HepG2 (cell line): ENCODE measurements at regions not wholly inside any gene's neighbourhood (a gene's known extent, or its start where the extent isn't known, plus 50 kb on each side); places are given as distances from the start of the nearest gene placed in this dataset.

Experiments
- ATAC-seq: fragments of 200-7000 bp; cut with Tn5 transposase; 3 replicates; pipeline ENCODE4 v1.9.1; 2020; ENCODE audit warnings: mild to moderate bottlenecking, moderate library complexity
- BruUV-seq: library from RNA; stranded (reverse); fragments of 400-500 nt; replicated peaks from 2 replicates; lab custom pipeline; 2021; lab: Mats Ljungman, UMichigan
- CTCF ChIA-PET: fragments of 300-600 bp; formaldehyde crosslinking; extraction: SDS; loops from one replicate; lab custom pipeline; 2021; ENCODE audit warnings: low total read pairs, inconsistent platforms, low intra/inter-chr PET ratio; lab: Yijun Ruan, JAX
- POLR2A ChIA-PET: fragments of 350-600 bp; sonication (Branson Sonifier 250); formaldehyde crosslinking; loops from one replicate; lab custom pipeline; 2020; ENCODE audit warnings: antibody characterized with exemption, inconsistent platforms; lab: Yijun Ruan, JAX
- DNase-seq: peaks from one replicate; pipeline ENCODE4 v3.0.0-alpha.2; 2015; ENCODE audit warnings: low spot score
- FAIRE-seq: peaks from 3 replicates; lab custom pipeline; 2011; peaks lifted over from hg19 to GRCh38; lab: Jason Lieb, UNC
- H2AFZ ChIP-seq: one replicate; pipeline ENCODE4 v1.6.1; 2011; ENCODE audit warnings: low read length, inconsistent platforms
- H3K27ac ChIP-seq: fragments of 300-600 bp; 3 replicates; pipeline ENCODE4 v1.8.0; 2011; ENCODE audit warnings: mixed run types, mild to moderate bottlenecking, mixed read lengths, low read length, inconsistent platforms; ENCODE audit not compliant: insufficient read depth; ENCODE audit errors: extremely low read length
- H3K27me3 ChIP-seq, 2 experiments: fragments of 200-600 bp in 1 of 2; 2 replicates in 1 of 2; 3 replicates in 1 of 2; pipeline versions ENCODE4 v1.6.0 to v1.8.0; 2011; ENCODE audit warnings: low read length in 2 of 2, mild to moderate bottlenecking in 2 of 2, moderate library complexity in 2 of 2, inconsistent platforms in 1 of 2; ENCODE audit not compliant: insufficient read depth in 2 of 2, control insufficient read depth in 1 of 2
- H3K36me3 ChIP-seq, 2 experiments: fragments of 200-600 bp in 1 of 2; replicated peaks in 1 of 2; 2 replicates in 1 of 2; 3 replicates in 1 of 2; pipeline versions ENCODE4 v1.5.1 to v1.8.0; 2011; ENCODE audit warnings: low read length in 2 of 2, inconsistent platforms in 1 of 2; ENCODE audit not compliant: insufficient read depth in 2 of 2, control insufficient read depth in 1 of 2
- H3K4me1 ChIP-seq: 2 replicates; pipeline ENCODE4 v1.5.1; 2012; ENCODE audit warnings: low read length, inconsistent platforms; ENCODE audit not compliant: insufficient read depth
- H3K4me2 ChIP-seq: 2 replicates; pipeline ENCODE4 v1.6.0; 2011; ENCODE audit warnings: low read depth, low read length, inconsistent platforms
- H3K4me3 ChIP-seq, 3 experiments: fragments of 200-600 bp in 1 of 3; sonication (generic), shearing (Covaris generic) in 1 of 3; replicated peaks in 1 of 3; 2 replicates each; pipeline ENCODE4 v1.5.1; 2011 to 2016; ENCODE audit warnings: low read length in 3 of 3, inconsistent platforms in 2 of 3, low read depth in 2 of 3, mild to moderate bottlenecking in 2 of 3, control low read depth in 1 of 3, mixed read lengths in 1 of 3; ENCODE audit not compliant: insufficient read depth in 1 of 3
- H3K79me2 ChIP-seq: one replicate; pipeline ENCODE4 v1.6.1; 2011; ENCODE audit warnings: low read length, inconsistent platforms; ENCODE audit not compliant: insufficient read depth
- H3K9ac ChIP-seq: 2 replicates; pipeline ENCODE4 v1.6.0; 2011; ENCODE audit warnings: mild to moderate bottlenecking, low read depth, low read length, inconsistent platforms; ENCODE audit not compliant: insufficient read depth
- H3K9me3 ChIP-seq: 2 replicates; pipeline ENCODE4 v1.5.1; 2012; ENCODE audit warnings: mild to moderate bottlenecking, low read length
- H4K20me1 ChIP-seq: 2 replicates; pipeline ENCODE4 v1.6.0; 2011; ENCODE audit warnings: inconsistent platforms, mild to moderate bottlenecking, low read length, moderate library complexity; ENCODE audit not compliant: insufficient read depth
- ADNP ChIP-seq: sonication (generic); formaldehyde crosslinking; IDR thresholded peaks from 2 replicates; pipeline ENCODE4 v1.4.0; 2020; ENCODE audit warnings: missing genetic modification reagents
- DZIP1 ChIP-seq: sonication (generic); formaldehyde crosslinking; IDR thresholded peaks from 2 replicates; pipeline ENCODE4 v1.5.0; 2020; ENCODE audit warnings: mild to moderate bottlenecking, missing genetic modification reagents
- ETV6 ChIP-seq: sonication (generic); formaldehyde crosslinking; conservative IDR thresholded peaks from 2 replicates; pipeline ENCODE4 v1.4.0; 2020; ENCODE audit warnings: missing genetic modification reagents
- MTF1 ChIP-seq: sonication (generic); formaldehyde crosslinking; IDR thresholded peaks from 2 replicates; pipeline ENCODE4 v1.5.0; 2020; ENCODE audit warnings: missing genetic modification reagents
- NFE2 ChIP-seq: sonication (generic); formaldehyde crosslinking; IDR thresholded peaks from 2 replicates; pipeline ENCODE4 v1.4.0; 2020; ENCODE audit warnings: missing genetic modification reagents
- POGK ChIP-seq: sonication (generic); formaldehyde crosslinking; conservative IDR thresholded peaks from 2 replicates; pipeline ENCODE4 v1.8.0; 2022; ENCODE audit warnings: mild to moderate bottlenecking, moderate library complexity, missing genetic modification reagents
- SAFB2 ChIP-seq: sonication (generic); formaldehyde crosslinking; IDR thresholded peaks from 2 replicates; pipeline ENCODE4 v1.5.1; 2020; ENCODE audit warnings: missing genetic modification reagents, low read depth, mild to moderate bottlenecking, borderline replicate concordance
- TCF7 ChIP-seq: sonication (generic); IDR thresholded peaks from 2 replicates; pipeline ENCODE4 v1.6.1; 2016; ENCODE audit warnings: antibody characterized with exemption, low read depth
- ZGPAT ChIP-seq: IDR thresholded peaks from 2 replicates; pipeline ENCODE4 v1.6.1; 2016; ENCODE audit warnings: mild to moderate bottlenecking
- ZKSCAN1 ChIP-seq: fragments of 150-350 bp; IDR thresholded peaks from 2 replicates; pipeline ENCODE4 v1.6.1; 2014; ENCODE audit warnings: low read length
- WGBS: methylation state at CpG from one replicate; pipeline ENCODE4 v1.1.6; 2017; ENCODE audit warnings: low lambda C conversion rate; 5-methylcytosine and 5-hydroxymethylcytosine counted together
- in situ Hi-C: cut with HindIII; loops from 2 replicates; pipeline ENCODE4 v1.10.0; 2017; ENCODE audit warnings: low pct_unique_long_range_greater_than_20kb; ENCODE audit not compliant: extremely low pct_ligation_motif_present
- intact Hi-C: fragments of 100-400 bp; cut with micrococcal nuclease; formaldehyde crosslinking; loops from one replicate; pipeline ENCODE4 v1.10.0; 2022; ENCODE audit not compliant: unreplicated experiment
- TF ChIP-seq, protein P1 (sequence below), 2 experiments: sonication (generic) in 1 of 2; formaldehyde crosslinking in 1 of 2; IDR thresholded peaks; 2 replicates each; pipeline versions ENCODE4 v1.4.0 to v1.6.1; 2018 to 2020; ENCODE audit warnings: missing genetic modification reagents in 2 of 2, borderline replicate concordance in 1 of 2, low read depth in 1 of 2, mild to moderate bottlenecking in 1 of 2, missing biosample characterization in 1 of 2
- TF ChIP-seq, protein P2 (sequence below): sonication (generic); formaldehyde crosslinking; IDR thresholded peaks from 2 replicates; pipeline ENCODE4 v1.5.1; 2020; ENCODE audit warnings: mild to moderate bottlenecking, missing genetic modification reagents
- TF ChIP-seq, protein P3 (sequence below), 2 experiments: fragments of 450-650 bp in 1 of 2; sonication (generic) in 1 of 2; formaldehyde crosslinking; IDR thresholded peaks; 2 replicates each; pipeline versions ENCODE4 v1.5.0 to v1.8.0; 2020 to 2022; ENCODE audit warnings: mild to moderate bottlenecking in 1 of 2, missing genetic modification reagents in 1 of 2

- Histone ChIP-seq H4K20me1 (no peaks in the 10 kb centered on the region), H2AFZ (no peak overlapping the region), H3K36me3 (no peaks in the 10 kb centered on the region), H3K27me3 (no peaks in the 10 kb centered on the region), H3K9me3 (no peaks in the 10 kb centered on the region), H3K27ac (no peak overlapping the region), H3K79me2 (no peaks in the 10 kb centered on the region), H3K4me3 (no peak overlapping the region), H3K9ac (no peak overlapping the region), H3K4me1 (peaks cover 42% of the 10 kb centered on the region), H3K4me2 (no peak overlapping the region)
- 82% methylated on average over 1 of the region's 1 CpG for WGBS
- no TSS peak for BruUV-seq
- ChIA-PET CTCF (no interaction called here), POLR2A (no interaction called here)
- intact Hi-C loops, result loop anchor here (5.0 kb wide), 1 partner anchor 453 kb away; no protein-coding TSS in a partner anchor
- no peak for DNase-seq
- FAIRE-seq, result no peak
- no peak for ATAC-seq
- in situ Hi-C loops, result no loop called here
- TF ChIP-seq, protein P1, sequence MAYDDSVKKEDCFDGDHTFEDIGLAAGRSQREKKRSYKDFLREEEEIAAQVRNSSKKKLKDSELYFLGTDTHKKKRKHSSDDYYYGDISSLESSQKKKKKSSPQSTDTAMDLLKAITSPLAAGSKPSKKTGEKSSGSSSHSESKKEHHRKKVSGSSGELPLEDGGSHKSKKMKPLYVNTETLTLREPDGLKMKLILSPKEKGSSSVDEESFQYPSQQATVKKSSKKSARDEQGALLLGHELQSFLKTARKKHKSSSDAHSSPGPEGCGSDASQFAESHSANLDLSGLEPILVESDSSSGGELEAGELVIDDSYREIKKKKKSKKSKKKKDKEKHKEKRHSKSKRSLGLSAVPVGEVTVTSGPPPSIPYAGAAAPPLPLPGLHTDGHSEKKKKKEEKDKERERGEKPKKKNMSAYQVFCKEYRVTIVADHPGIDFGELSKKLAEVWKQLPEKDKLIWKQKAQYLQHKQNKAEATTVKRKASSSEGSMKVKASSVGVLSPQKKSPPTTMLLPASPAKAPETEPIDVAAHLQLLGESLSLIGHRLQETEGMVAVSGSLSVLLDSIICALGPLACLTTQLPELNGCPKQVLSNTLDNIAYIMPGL (CRISPR knock-in tag; IDR thresholded peaks at IDR 0.05; ENCODE audit: borderline replicate concordance in 1 of 2, low read depth in 1 of 2), result no peak
- TF ChIP-seq ETV6 (no peak), POGK (CRISPR knock-in tag) (no peak), TCF7 (no peak), MTF1 (CRISPR knock-in tag) (no peak), ZGPAT (no peak), NFE2 (no peak), ZKSCAN1 (no peak), SAFB2 (CRISPR knock-in tag) (no peak), DZIP1 (no peak), ADNP (no peak)
- TF ChIP-seq, protein P2, sequence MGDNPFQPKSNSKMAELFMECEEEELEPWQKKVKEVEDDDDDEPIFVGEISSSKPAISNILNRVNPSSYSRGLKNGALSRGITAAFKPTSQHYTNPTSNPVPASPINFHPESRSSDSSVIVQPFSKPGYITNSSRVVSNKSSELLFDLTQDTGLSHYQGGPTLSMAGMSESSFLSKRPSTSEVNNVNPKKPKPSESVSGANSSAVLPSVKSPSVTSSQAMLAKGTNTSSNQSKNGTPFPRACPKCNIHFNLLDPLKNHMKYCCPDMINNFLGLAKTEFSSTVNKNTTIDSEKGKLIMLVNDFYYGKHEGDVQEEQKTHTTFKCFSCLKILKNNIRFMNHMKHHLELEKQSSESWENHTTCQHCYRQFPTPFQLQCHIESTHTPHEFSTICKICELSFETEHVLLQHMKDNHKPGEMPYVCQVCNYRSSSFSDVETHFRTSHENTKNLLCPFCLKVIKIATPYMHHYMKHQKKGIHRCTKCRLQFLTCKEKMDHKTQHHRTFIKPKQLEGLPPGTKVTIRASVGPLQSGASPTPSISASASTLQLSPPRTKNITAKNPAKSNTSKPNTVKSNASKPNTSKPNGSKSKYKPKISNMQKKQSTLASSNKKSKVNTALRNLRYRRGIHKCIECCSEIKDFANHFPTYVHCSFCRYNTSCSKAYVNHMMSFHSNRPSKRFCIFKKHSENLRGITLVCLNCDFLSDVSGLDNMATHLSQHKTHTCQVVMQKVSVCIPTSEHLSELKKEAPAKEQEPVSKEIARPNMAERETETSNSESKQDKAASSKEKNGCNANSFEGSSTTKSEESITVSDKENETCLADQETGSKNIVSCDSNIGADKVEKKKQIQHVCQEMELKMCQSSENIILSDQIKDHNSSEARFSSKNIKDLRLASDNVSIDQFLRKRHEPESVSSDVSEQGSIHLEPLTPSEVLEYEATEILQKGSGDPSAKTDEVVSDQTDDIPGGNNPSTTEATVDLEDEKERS (CRISPR knock-in tag), result no peak
- TF ChIP-seq, protein P3, sequence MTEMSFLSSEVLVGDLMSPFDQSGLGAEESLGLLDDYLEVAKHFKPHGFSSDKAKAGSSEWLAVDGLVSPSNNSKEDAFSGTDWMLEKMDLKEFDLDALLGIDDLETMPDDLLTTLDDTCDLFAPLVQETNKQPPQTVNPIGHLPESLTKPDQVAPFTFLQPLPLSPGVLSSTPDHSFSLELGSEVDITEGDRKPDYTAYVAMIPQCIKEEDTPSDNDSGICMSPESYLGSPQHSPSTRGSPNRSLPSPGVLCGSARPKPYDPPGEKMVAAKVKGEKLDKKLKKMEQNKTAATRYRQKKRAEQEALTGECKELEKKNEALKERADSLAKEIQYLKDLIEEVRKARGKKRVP (CRISPR knock-in tag; IDR thresholded peaks at IDR 0.05), result no peak
Measured at GRCh38 chr1:87785386-87785785, 456.7 kb downstream of the LMO4 start.
